IMR-90 (cell line): ENCODE measurements at regions not wholly inside any gene's neighbourhood (a gene's known extent, or its start where the extent isn't known, plus 50 kb on each side); places are given as distances from the start of the nearest gene placed in this dataset.

Experiments
- BHLHE40 ChIP-seq: fragments of 150-350 bp; IDR thresholded peaks from 2 replicates; pipeline ENCODE4 v1.6.1; 2016; ENCODE audit warnings: mild to moderate bottlenecking, low read depth, low read length
- CEBPB ChIP-seq: IDR thresholded peaks from 2 replicates; pipeline ENCODE4 v1.6.1; 2012; ENCODE audit warnings: low read depth, low read length, improper control_type of control experiment
- CHD1 ChIP-seq: IDR thresholded peaks from 2 replicates; pipeline ENCODE4 v1.6.1; 2012; ENCODE audit warnings: low read depth, low read length, improper control_type of control experiment
- CTCF ChIP-seq: conservative IDR thresholded peaks from 2 replicates; pipeline ENCODE4 v1.5.1; 2012; ENCODE audit warnings: mild to moderate bottlenecking, low read depth, low read length, improper control_type of control experiment
- ELK1 ChIP-seq: fragments of 150-350 bp; IDR thresholded peaks from 2 replicates; pipeline ENCODE4 v1.6.1; 2016; ENCODE audit warnings: low read depth, mild to moderate bottlenecking, low read length, moderate library complexity, borderline replicate concordance
- FOS ChIP-seq: fragments of 150-350 bp; IDR thresholded peaks from 2 replicates; pipeline ENCODE4 v1.6.1; 2016; ENCODE audit warnings: low read depth, low read length
- MAFK ChIP-seq: IDR thresholded peaks from 2 replicates; pipeline ENCODE4 v1.6.1; 2012; ENCODE audit warnings: low read depth, low read length, improper control_type of control experiment
- MAZ ChIP-seq: IDR thresholded peaks from 2 replicates; pipeline ENCODE4 v1.6.1; 2012; ENCODE audit warnings: low read depth, mild to moderate bottlenecking, low read length, improper control_type of control experiment, moderate library complexity, borderline replicate concordance
- MXI1 ChIP-seq: IDR thresholded peaks from 2 replicates; pipeline ENCODE4 v1.6.1; 2012; ENCODE audit warnings: low read depth, mild to moderate bottlenecking, low read length, moderate library complexity, borderline replicate concordance
- POLR2A ChIP-seq: IDR thresholded peaks from 2 replicates; pipeline ENCODE4 v1.6.1; 2012; ENCODE audit warnings: mild to moderate bottlenecking, low read depth, low read length
- RAD21 ChIP-seq: IDR thresholded peaks from 2 replicates; pipeline ENCODE4 v1.6.1; 2012; ENCODE audit warnings: low read length, improper control_type of control experiment
- RFX5 ChIP-seq: IDR thresholded peaks from 2 replicates; pipeline ENCODE4 v1.8.0; 2012; ENCODE audit warnings: low read depth, mild to moderate bottlenecking, low read length, moderate library complexity
- SMC3 ChIP-seq: fragments of 150-350 bp; IDR thresholded peaks from 2 replicates; pipeline ENCODE4 v1.6.1; 2016; ENCODE audit warnings: low read depth, mild to moderate bottlenecking, antibody characterized with exemption, low read length, moderate library complexity

- TF ChIP-seq CTCF (no peak), RAD21 (no peak), CEBPB (no peak), ELK1 (no peak), POLR2A (no peak), BHLHE40 (no peak), MXI1 (no peak), MAFK (no peak), RFX5 (no peak), MAZ (no peak), SMC3 (no peak), FOS (no peak), CHD1 (no peak)
Measured at GRCh38 chr1:233782937-233783586, 121.4 kb upstream of the SLC35F3 start.
